ENCODE measurements at regions not wholly inside any gene's neighbourhood (a gene's known extent, or its start where the extent isn't known, plus 50 kb on each side); places are given as distances from the start of the nearest gene placed in this dataset.
"Not testable (repeated sequence)": the region's sequence is repeated elsewhere in the genome, so short reads cannot be mapped to it uniquely, and the experiment has no call there.

DNA sequence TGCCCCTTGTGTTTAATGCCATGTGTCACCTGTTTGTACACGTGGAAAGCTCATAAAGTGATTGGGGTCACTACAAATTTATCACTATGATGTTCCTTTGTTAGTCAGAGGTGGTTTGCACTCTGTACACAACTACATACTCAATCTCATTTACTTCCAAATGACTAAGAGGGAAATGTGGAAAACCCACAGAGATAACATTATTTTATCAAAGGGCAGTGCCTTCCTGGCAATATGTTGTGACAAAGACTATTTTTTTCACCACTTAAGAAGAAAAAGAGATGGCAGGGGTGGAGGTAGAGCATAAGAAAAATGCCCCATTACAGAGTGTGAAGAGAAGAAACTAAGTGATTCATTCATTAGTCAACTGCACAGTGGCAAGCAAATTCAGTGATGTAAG, 1064.1 kb upstream of the FLRT2 start:
- Mint-ChIP-seq H3K27ac (no peak overlapping the region), H3K4me3 (no peak overlapping the region), H3K9me3 (no peaks in the 10 kb centered on the region), H3K27me3 (ENCODE audit: low read depth) (no peaks in the 10 kb centered on the region), H3K36me3 (ENCODE audit: low read depth) (no peaks in the 10 kb centered on the region), H3K4me1 (no peaks in the 10 kb centered on the region)
- TF ChIP-seq, protein P1, sequence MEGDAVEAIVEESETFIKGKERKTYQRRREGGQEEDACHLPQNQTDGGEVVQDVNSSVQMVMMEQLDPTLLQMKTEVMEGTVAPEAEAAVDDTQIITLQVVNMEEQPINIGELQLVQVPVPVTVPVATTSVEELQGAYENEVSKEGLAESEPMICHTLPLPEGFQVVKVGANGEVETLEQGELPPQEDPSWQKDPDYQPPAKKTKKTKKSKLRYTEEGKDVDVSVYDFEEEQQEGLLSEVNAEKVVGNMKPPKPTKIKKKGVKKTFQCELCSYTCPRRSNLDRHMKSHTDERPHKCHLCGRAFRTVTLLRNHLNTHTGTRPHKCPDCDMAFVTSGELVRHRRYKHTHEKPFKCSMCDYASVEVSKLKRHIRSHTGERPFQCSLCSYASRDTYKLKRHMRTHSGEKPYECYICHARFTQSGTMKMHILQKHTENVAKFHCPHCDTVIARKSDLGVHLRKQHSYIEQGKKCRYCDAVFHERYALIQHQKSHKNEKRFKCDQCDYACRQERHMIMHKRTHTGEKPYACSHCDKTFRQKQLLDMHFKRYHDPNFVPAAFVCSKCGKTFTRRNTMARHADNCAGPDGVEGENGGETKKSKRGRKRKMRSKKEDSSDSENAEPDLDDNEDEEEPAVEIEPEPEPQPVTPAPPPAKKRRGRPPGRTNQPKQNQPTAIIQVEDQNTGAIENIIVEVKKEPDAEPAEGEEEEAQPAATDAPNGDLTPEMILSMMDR (IDR thresholded peaks at IDR 0.05; ENCODE audit: unreplicated experiment in 3 of 3): no peak

DNA sequence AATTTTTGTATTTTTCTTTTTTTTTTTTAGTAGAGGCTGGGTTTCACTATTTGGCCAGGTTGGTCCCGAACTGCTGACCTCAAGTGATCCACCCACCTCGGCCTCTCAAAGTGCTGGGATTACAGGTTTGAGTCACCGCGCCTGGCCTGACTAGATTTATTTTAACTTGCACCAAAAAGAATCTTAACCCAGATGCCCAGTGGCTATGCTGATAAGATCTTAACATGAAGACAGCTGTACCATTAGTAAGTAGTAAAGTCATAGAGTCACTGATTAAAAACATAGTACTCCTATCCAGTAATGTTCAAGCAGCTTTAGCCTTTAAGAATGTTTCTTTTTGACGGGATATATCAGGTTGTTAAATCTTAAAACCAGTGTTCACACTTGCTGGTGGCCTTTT, 1061.8 kb upstream of the FLRT2 start:
- no peaks in the 10 kb centered on the region for H3K27me3 Mint-ChIP-seq (ENCODE audit: low read depth)
- no peak overlapping the region for H3K4me3 Mint-ChIP-seq
- no peaks in the 10 kb centered on the region for H3K36me3 Mint-ChIP-seq (ENCODE audit: low read depth)
- H3K27ac Mint-ChIP-seq: no peak overlapping the region
- TF ChIP-seq, protein P1 (IDR thresholded peaks at IDR 0.05; ENCODE audit: unreplicated experiment in 3 of 3): no peak
- H3K9me3 Mint-ChIP-seq: no peaks in the 10 kb centered on the region
- H3K4me1 Mint-ChIP-seq: no peaks in the 10 kb centered on the region

DNA sequence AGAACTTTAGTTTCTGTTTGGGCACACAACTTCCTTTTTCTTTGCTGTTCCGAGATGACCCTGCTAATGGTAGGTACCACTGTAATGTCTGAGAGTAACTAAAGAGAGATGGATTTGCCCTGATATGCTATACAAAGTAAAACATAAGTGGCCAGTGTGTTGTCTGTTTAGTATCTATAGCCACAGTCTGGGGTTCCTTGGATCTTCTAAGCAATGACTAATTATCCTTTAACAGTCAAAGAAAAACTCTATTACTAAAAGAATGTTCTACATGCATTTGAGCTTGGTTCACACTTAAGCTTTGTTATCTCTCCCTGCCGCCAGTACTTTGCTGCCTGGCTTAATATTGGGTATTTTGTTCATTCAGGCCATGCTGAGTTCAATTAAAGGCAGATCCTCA, 1051.9 kb upstream of the FLRT2 start:
- H3K27me3 Mint-ChIP-seq (ENCODE audit: low read depth): no peaks in the 10 kb centered on the region
- H3K27ac Mint-ChIP-seq: no peak overlapping the region
- peaks cover 5% of the 10 kb centered on the region for H3K4me1 Mint-ChIP-seq
- no peak overlapping the region for H3K4me3 Mint-ChIP-seq
- H3K36me3 Mint-ChIP-seq (ENCODE audit: low read depth): no peaks in the 10 kb centered on the region
- TF ChIP-seq, protein P1 (IDR thresholded peaks at IDR 0.05; ENCODE audit: unreplicated experiment in 3 of 3): no peak
- no peaks in the 10 kb centered on the region for H3K9me3 Mint-ChIP-seq

DNA sequence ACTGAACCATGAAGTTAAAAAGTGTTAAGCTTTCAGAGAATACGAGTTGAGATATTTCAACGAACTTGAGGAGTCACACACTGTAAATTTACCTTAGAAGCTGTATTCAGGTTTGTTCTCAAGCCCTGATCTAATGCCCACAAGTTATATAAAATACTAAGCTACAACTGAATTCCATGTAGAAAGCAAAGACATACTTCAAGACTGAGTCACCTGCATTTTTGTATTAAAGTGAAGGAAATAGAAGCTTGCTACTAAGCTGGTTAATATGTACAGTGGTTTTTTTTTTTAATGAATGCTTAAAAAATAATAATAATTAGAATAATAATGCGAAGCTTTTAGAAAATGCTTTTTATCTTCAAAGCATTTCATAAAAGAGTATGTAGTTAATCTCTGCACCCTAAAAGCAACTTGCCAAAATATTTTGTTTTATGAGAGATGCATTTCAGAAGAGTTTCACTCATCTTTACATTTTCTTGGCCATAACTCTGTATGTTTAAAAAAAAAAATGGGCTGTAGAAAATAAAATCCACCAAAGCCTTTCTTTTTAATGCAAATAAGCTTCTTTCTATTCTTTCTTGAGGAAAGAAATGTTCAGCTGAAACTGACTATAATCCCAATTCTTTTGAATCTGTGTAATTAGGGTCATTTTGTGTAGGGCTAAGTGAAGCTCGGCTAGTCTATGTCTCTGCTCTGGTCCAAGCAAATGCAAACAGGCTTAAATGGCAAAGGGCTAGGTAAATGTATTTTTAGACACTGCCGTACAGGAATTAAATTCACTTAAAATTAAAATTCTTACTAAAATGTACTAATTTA, 1047.5 kb upstream of the FLRT2 start:
- H3K27me3 Mint-ChIP-seq (ENCODE audit: low read depth): no peaks in the 10 kb centered on the region
- peaks cover 16% of the 10 kb centered on the region for H3K4me1 Mint-ChIP-seq
- H3K9me3 Mint-ChIP-seq: no peaks in the 10 kb centered on the region
- peak overlapping the region in 1 of 3 experiments; percentile 22 for H3K27ac Mint-ChIP-seq
- H3K4me3 Mint-ChIP-seq: no peak overlapping the region
- no peaks in the 10 kb centered on the region for H3K36me3 Mint-ChIP-seq (ENCODE audit: low read depth)
- TF ChIP-seq, protein P1 (IDR thresholded peaks at IDR 0.05; ENCODE audit: unreplicated experiment in 3 of 3): no peak

DNA sequence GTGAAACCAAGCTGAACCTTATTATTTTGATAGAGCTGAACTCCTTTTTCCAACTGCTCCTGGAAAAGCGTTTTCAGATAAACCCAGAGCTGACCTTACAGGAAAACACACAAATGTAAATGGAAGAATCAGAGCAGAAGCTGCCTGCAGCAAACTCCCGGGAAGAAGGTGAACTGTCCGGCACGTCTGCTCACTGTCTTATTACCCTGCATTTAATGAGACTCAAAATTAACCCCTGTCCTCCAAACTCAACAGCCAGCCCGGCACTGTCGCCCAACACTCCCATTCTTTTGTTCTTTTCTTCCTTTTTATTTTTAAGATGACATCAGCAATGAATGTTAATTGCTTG, 1046.9 kb upstream of the FLRT2 start:
- H3K9me3 Mint-ChIP-seq: no peaks in the 10 kb centered on the region
- no peaks in the 10 kb centered on the region for H3K36me3 Mint-ChIP-seq (ENCODE audit: low read depth)
- H3K27ac Mint-ChIP-seq: peak overlapping the region; percentile 9 to 63 (median 22)
- TF ChIP-seq, protein P1 (IDR thresholded peaks at IDR 0.05; ENCODE audit: unreplicated experiment in 3 of 3): no peak
- H3K27me3 Mint-ChIP-seq (ENCODE audit: low read depth): no peaks in the 10 kb centered on the region
- H3K4me3 Mint-ChIP-seq: peak overlapping the region in 1 of 3 experiments; percentile 47
- peaks cover 16% of the 10 kb centered on the region for H3K4me1 Mint-ChIP-seq

DNA sequence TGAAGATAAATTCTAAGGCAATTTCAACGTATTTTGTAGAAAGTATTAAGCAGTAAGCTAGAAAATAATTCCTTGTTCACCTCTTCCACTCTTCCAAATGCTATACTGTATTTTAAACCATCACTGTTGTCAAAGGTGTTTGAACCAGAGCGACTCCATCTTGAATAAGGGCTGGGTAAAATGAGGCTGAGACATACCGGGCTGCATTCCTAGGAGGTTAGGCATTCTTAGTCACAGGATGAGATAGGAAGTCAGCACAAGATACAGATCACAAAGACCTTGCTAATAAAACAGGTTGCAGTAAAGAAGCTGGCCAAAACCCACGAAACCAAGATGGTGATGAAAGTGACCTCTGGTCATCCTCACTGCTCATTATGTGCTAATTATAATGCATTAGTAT, 1045.7 kb upstream of the FLRT2 start:
- not testable (repeated sequence) for H3K4me3 Mint-ChIP-seq; H3K27me3 Mint-ChIP-seq (ENCODE audit: low read depth); H3K9me3 Mint-ChIP-seq; H3K27ac Mint-ChIP-seq; H3K36me3 Mint-ChIP-seq (ENCODE audit: low read depth)
- peaks cover 16% of the 10 kb centered on the region for H3K4me1 Mint-ChIP-seq
